PC-9 (cell line): ENCODE measurements at regions not wholly inside any gene's neighbourhood (a gene's known extent, or its start where the extent isn't known, plus 50 kb on each side); places are given as distances from the start of the nearest gene placed in this dataset.

Source experiments
- CTCF ChIP-seq: fragments of 200-600 bp; sonication (generic); conservative IDR thresholded peaks from 2 replicates; pipeline ENCODE4 v1.6.1; 2017; ENCODE audit warnings: mixed run types, antibody characterized with exemption, mild to moderate bottlenecking, moderate library complexity
- EZH2 ChIP-seq: fragments of 200-600 bp; sonication (generic); IDR thresholded peaks from 2 replicates; pipeline ENCODE4 v1.8.0; 2017; ENCODE audit warnings: antibody characterized with exemption, low read depth

DNA sequence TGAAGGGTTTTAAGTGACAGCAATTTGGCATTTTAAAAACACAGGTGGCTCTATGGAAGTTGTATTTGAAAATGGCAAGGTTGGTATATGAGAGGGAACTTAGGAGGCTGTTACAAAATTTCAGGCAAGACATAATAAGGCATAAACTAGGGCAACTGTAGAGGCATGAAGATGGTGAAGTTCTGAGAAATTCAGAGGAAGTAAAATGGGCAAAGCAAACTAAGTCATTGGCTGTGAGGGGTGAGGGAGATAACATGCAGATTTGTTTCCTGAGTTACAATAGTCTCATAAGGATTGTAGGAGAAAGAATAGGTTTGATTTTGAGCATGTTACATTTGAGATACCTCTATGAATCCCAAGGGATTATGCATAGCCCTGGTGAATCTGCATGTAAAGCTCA is 302.9 kb upstream of the ARHGEF26 start:
- TF ChIP-seq CTCF (no peak), EZH2 (no peak)
